GM19463 (cell line): ENCODE measurements at regions not wholly inside any gene's neighbourhood (a gene's known extent, or its start where the extent isn't known, plus 50 kb on each side); places are given as distances from the start of the nearest gene placed in this dataset.
"Not testable (repeated sequence)": the region's sequence is repeated elsewhere in the genome, so short reads cannot be mapped to it uniquely, and the experiment has no call there.

Source experiments
- ATAC-seq: cut with Tn5 transposase; IDR thresholded peaks from one replicate; pipeline ENCODE4 v1.9.1; 2021; ENCODE audit warnings: mild to moderate bottlenecking, moderate library complexity; ENCODE audit not compliant: unreplicated experiment

DNA sequence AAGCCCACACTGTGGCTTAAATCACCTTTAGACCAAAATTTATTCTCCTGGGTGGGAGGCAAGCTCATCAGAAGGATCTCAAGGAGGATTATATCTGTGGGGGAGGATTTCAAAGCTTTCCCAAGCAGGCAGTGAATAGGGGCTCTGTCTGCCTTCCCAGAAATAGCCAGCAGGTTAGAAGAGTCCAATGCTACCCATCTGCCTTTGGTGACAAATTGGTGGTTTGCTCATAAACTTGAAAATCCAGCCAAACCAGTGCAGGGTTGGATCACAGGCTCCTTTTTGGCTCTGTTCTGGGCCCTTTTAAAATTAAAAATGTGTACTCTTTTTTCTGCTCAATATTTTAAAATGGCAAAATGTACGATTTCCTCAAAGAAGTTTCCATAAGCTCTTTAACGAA lies 118.9 kb upstream of the ZC3H11B start:
- no peak for ATAC-seq

DNA sequence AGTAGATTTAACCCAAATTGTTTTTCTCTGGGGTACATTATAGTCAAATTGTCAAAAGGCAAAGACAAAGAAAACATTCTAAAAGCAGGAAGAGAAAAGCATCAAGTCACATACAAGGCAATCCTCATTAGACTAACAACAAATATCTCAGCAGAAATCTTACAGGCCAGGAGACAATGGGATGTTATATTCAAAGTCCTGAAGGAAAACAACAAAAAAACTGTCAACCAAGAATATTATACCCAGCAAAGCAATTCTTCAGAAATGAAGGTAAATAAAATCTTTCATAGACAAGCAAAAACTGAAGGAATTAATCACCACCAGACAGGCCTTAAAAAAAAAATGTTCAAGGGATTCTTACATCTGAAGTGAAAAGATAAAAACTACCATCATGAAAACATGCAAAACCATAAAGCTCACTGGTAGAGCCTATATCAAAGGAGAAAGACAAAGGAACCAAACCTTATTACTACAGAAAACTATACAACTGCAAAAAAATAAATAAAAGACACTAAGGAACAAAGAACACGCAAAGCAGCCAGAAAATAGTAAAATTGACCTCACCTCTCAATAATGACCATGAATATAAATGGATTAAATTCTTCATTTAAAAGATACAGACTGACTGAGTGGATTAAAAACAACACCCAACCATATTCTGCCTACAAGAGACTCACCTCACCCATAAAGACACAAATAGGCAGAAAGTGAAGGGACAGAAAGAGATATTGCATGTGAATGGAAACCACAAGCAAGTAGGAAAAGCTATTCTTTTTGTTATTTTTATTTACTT lies 113.8 kb upstream of the ZC3H11B start:
- ATAC-seq, result no peak

DNA sequence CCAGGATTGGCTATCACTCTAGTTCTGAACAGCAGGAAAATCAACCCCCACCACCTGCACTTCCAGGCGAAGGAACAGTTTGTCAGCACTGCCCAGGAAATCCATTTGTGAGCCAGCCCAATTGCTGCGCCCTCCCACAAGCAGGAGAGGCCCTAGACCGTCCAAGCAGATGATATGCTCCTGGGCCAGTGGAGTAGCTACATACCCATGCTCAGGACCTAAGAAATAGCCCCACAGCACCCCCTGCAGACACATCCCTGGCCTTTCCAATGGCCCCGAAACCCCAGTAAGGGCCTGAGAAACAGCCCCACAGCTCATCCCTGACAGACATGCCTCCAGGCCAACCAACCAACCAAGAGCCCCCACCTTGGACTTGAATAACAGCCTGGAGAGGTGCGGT lies 111.5 kb upstream of the ZC3H11B start:
- no peak for ATAC-seq

- no peak for ATAC-seq
Observed at GRCh38 chr1:219717536-219717935, 104.6 kb upstream of the ZC3H11B start.

- no peak for ATAC-seq
Observed at GRCh38 chr1:219716611-219717114, 103.8 kb upstream of the ZC3H11B start.

- no peak for ATAC-seq
Observed at GRCh38 chr1:219713981-219714381, 101.1 kb upstream of the ZC3H11B start.

DNA sequence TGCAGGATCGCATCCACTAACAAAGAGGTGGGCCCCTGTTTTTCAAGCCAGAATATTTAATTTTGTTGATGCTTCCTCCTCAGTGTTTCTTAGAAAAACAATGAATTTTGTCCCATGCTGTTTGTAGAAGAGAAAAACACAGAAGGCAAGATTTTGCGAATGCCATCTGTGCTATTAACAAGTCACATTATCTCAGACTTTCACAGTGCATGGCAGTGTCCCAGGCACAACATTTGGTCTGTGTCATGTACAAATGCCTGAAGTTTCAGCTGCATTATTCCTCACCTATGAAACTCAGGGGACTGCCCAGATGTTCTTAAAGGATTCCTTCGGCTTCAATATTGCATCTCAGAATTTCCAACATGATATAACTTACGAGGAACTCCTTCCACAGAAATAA lies 99.6 kb upstream of the ZC3H11B start:
- ATAC-seq, result no peak

DNA sequence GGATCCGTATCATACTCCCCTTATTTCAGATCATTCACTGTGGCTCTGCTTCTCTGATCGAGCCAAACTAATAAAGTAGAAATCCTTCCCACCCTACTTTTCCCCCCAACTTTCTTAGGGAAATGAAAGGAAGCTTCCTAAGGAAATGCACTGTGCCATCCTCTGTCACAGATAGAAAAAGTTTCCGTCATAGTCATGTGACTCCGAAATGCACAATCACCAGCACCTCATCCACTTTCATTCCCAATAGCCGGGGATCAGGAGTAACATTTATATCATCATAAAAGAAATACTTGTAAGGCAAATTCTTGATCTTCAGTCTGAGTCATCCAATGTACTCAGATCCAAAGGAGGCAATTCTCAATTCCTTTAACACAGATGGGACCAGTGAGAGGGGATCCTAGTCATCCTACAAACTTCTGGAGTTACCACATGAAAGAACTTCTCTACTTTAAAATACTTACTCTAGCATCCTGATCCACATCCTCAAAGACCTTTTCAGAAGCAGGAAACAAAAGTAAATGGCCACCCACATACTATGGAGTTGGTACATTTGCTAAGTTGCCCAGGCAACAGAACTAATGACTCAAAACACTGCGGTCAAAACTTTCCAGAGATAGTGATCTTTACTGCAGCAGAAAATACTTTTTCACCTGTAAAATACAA lies 97.8 kb upstream of the ZC3H11B start:
- no peak for ATAC-seq

- ATAC-seq, result no peak
Observed at GRCh38 chr1:219708919-219709543, 96.1 kb upstream of the ZC3H11B start.

- not testable (repeated sequence) for ATAC-seq
Observed at GRCh38 chr1:219707885-219708284, 95.0 kb upstream of the ZC3H11B start.

GRCh38 chr1:219704331-219704730 lies 91.4 kb upstream of the ZC3H11B start:
- ATAC-seq, result not testable (repeated sequence)

- no peak for ATAC-seq
Observed at GRCh38 chr1:219703368-219703639, 90.4 kb upstream of the ZC3H11B start.

DNA sequence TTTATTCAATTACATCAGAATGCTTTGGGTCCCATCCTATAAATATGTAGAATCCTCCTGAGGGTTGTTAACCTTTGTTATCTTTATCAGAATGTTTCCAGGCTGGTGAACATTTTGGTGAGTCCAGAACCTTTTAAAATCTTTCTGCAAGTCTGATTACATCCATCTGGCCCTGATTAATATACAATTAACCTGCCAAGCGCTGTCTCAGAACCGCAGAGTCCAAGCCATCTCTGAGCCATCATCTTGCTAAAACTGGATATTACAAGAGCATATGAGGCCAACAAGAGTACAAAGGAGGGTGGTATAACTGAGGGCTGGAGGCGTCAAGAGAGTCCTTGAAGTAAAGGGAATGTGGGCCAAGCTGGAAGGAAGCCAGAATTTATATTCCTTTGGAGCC lies 88.6 kb upstream of the ZC3H11B start:
- ATAC-seq, result no peak

DNA sequence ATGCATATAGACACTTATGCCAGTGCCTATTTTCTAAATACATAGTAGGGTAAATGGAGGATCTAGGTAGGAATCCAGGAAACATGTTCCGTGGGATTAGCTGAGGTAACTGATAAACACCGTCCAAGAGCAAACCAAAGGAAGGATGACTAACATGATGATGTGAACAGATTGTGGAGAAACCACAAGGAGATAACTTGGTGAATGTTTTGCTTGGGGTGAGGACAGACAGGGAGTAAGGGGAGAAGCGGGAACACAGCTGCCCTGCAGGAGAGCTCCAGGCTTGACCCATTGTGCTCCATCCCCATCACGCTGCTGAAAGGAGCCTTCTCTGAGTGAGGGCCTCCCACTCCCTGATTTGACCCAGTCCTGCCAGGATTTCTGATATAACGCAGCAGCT lies 87.0 kb upstream of the ZC3H11B start:
- ATAC-seq, result no peak

DNA sequence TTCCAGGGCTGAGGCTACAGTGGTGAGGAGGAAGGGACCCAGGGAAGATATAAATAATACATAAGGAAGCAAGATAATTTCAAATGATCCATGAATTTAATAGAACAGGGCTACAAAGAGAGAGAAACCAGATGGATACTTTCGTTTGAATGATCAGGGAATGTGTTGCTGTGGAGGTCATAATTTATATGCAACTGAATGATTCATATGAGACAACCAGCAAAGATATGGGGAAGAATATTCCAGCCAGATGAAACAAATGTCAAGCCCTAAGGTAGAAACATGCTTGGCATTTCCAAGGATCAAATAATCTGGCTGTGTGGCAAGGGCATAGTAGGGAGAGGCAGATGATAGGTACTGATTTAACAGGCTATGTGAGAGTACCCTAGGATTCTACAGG lies 84.8 kb upstream of the ZC3H11B start:
- ATAC-seq, result no peak

GRCh38 chr1:219692981-219693380 lies 80.1 kb upstream of the ZC3H11B start:
- no peak for ATAC-seq

- ATAC-seq, result no peak
Observed at GRCh38 chr1:219689774-219690173, 76.9 kb upstream of the ZC3H11B start.

DNA sequence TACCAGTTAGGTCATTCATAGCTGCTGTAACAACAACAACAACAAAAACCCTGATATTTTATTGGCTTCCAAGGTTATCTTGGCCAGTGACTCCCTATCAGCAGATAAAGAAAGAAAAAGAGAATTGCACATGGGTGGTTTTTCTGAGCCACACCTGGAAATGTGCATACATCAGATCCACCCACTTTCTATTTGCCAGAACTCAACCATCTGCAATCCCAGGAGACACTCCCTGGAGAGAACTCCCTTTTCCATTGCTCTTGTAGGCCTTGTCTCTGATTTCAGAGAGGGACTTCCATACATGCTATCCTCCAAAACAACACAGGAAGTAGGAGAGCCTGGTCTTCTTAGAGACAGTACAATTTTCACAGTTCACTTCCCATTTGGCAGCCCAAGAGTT lies 74.9 kb upstream of the ZC3H11B start:
- ATAC-seq, result no peak

DNA sequence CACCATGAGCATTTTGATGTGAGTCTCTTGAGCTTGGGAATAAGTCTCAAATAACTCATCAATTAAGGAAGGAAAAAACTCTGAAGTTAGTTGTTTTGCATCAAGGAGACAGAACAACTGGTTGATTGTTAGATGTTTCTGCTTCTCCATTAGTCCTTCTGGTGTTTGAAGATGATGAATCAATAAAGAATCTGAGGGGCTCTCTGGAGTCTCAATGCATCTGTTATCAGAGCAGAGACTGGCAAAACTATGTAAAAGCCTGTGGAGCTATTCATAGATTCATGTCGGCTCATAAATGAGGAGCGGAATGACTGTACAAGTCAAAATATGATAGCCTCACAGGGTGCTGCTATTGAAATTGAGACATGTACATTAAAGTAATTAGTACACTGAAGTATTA lies 73.3 kb upstream of the ZC3H11B start:
- ATAC-seq, result no peak

DNA sequence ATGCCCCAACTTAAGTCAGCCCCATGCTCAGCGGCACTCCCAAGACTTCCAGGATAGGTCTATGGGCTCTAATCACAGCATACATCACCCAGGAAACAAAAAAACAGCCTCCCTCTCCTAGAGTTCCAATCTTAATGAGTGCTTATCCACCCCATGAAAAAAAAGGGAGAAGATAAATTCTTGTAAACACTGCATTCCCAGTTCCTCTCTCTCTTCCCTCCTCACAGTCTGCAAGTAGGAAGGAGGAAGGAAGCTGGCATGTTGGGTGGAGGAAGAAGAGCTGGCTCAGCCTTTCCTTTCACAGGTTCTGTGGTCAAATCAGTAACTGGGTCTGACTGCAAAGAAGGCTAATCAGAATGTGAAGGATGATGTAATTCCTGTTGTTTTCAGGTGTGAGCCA lies 69.9 kb upstream of the ZC3H11B start:
- ATAC-seq, result no peak

DNA sequence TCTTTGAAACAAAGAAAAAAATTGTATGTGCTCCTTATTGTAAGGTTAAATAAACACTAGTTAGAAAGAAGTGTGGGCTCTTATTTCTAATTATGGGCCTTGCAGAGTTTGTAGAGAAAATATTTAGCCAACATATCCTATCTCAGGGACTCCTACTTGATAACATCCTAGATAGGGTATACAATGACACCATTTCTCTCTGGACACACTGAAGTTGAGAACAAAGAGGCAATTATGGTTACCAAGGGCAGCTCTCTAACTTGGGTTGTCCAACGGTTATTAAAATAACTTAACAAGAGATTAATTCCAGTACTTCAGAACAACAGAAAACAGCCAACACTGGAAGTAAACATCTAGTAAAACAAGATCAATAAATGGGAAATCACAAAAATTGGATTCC lies 69.0 kb upstream of the ZC3H11B start:
- no peak for ATAC-seq
